Epithelial cell of esophagus (primary cell): ENCODE measurements at regions not wholly inside any gene's neighbourhood (a gene's known extent, or its start where the extent isn't known, plus 50 kb on each side); places are given as distances from the start of the nearest gene placed in this dataset.

ENCODE experiments used
- DNase-seq: peaks from one replicate; pipeline ENCODE4 v3.0.0; 2010; ENCODE audit warnings: low read depth
- H3K4me3 ChIP-seq: 2 replicates; pipeline ENCODE4 v1.5.1; 2011; ENCODE audit warnings: mild to moderate bottlenecking, low read length, control low read depth
- TF ChIP-seq, protein P1 (sequence below): IDR thresholded peaks from 2 replicates; pipeline ENCODE4 v1.5.1; 2011; ENCODE audit warnings: low read depth, mild to moderate bottlenecking, low read length, control low read depth, inconsistent platforms; ENCODE audit not compliant: insufficient read depth; ENCODE audit errors: missing control alignments

DNA sequence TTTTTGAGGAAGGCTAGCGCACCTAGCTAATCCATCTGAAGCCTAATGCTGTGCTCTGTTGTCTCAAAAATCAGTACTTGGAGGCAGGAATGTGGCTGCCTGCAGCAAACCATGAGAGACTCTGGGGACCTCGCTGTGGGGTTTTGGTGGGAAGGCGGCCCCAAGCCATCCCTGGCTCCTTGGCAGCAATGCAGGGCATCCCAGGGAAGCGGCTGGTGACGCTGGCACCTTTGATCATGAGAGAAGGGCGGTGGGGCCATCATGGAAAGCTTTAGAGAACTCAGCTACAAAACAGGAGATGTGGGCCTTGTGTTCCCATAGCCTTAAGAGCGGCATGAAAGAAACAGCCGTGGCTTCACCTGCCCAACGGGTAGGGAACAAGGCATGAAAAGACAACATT, 101.1 kb upstream of the SFSWAP start:
- no peak overlapping the region for H3K4me3 ChIP-seq
- DNase-seq: no peak
- TF ChIP-seq, protein P1, sequence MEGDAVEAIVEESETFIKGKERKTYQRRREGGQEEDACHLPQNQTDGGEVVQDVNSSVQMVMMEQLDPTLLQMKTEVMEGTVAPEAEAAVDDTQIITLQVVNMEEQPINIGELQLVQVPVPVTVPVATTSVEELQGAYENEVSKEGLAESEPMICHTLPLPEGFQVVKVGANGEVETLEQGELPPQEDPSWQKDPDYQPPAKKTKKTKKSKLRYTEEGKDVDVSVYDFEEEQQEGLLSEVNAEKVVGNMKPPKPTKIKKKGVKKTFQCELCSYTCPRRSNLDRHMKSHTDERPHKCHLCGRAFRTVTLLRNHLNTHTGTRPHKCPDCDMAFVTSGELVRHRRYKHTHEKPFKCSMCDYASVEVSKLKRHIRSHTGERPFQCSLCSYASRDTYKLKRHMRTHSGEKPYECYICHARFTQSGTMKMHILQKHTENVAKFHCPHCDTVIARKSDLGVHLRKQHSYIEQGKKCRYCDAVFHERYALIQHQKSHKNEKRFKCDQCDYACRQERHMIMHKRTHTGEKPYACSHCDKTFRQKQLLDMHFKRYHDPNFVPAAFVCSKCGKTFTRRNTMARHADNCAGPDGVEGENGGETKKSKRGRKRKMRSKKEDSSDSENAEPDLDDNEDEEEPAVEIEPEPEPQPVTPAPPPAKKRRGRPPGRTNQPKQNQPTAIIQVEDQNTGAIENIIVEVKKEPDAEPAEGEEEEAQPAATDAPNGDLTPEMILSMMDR: no peak

DNA sequence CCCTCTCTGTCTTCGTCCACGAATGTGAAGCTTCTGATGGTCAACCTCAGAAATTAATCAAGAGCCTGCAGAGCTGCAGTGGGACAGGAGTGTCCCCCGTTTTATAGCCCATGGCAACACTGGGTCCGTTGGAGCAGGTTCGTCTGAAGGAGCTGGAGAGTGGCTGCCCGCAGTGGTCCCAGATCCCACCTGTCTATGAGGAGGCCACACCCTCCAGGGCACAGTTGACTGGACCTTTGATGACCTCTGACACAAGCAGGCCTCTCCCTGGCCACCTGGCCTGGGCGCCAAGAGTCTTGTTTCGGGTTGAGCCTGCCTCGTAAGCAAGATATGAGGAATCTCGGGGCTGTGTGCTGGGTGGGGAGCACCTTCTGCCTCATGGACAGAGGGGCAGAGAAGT, 100.7 kb upstream of the SFSWAP start:
- TF ChIP-seq, protein P1: no peak
- no peak overlapping the region for H3K4me3 ChIP-seq
- DNase-seq: no peak

DNA sequence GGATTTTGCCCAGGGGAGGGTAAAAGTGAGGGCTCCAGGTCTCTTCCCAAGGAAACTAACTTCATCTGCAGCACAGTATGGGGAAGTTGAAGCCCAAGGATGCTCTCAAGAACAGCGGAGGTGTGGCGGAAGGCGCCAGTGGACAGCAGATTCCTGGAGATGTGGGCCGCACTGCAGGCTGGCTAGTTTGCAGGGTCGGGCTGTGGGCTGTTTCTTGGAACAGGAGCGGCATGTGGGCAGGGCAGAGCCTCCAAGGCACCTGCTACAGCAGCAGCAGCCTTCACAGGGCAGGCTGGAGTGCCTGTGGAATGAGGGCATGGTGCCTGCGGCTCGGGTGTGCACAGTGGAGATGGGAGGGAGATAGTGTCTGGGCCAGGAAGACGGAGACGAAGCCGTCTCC, 100.0 kb upstream of the SFSWAP start:
- H3K4me3 ChIP-seq: no peak overlapping the region
- TF ChIP-seq, protein P1: no peak
- DNase-seq: no peak

DNA sequence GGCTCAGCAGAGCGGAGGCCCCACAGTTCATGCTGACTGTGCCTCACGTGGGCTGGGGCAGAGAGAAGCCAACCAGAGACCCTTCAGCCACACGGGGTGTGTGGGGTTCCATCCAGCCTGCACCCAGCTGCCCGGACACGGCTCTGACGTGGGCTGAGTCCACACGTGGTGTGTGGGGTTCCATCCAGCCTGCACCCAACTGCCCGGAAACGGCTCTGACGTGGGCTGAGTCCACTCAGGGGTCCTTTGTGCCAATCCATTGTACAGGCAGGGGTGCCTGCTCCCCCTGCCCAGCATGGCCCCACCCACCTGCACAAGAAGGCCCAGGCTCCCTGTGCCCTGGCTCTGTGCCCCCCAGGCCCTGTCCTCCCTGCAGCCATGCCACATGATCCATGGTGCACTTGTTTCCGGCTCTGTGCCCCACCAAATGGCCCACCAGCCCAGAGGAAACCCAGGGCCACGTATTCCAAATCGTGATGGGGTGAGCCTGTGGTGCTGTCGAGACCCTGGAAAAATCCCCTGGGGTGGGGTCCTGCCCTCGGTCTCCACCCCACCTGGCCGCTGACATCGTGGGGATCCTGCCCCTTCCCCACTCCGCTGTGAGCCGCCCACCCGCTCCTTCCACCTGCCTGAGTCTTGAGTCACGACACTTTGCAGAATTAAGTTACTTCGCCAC, 99.3 kb upstream of the SFSWAP start:
- DNase-seq: no peak
- TF ChIP-seq, protein P1: no peak

DNA sequence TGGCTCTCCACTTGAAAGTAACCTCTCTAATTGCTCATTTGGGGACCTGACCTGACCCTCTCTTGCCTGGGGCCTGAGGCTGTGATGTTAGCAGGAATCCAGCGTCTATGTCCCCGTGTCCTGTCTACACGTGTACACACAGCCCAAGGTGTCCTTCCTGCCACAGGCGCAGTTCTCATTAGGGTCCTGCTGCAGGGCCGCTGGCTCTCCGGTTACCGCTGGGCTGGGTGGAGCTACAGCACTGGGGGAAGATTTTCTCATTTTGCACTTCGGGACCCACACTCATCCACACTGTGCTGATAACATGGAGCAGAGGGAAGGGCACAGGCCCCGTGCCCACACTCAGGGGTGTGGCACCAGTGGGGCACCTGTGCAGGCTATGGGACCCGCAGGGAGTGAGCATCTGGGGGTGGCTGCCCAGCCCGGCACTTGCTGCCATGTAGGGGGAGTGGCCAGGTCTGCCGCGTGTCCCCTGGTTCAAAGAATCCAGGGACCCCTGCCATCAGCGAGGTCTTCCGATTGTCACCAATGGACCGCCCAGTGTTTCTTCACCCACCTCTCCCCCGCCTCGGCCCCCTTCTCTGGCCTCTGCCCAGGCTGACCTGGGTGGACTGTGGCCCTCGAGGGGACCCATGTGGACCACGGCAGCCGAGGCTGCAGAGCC, 98.7 kb upstream of the SFSWAP start:
- no peak for DNase-seq
- TF ChIP-seq, protein P1: no peak
- no peak overlapping the region for H3K4me3 ChIP-seq

More for the DNA sequence above, 99.3 kb upstream of the SFSWAP start:
- no peak overlapping the region for H3K4me3 ChIP-seq

DNA sequence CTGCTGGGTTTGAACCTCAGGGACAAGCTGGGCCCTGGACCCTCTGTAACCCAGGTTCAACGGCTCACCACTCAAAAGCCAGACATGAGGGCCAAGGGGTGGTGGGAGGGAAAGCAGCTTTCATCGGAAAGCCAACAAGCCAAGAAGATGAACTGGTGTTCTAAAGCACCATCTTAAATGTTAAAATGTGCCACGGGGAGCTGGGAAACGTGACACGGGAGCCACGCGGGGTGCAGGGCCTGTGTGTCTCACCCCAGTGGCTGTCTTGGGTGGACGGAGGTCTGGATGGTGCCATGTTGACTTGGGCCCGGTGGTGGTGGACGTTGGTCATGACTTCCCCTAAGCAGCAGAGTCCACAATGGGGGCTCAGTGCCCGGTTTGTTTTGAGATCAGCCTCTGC, 97.7 kb upstream of the SFSWAP start:
- TF ChIP-seq, protein P1: no peak
- DNase-seq: no peak

DNA sequence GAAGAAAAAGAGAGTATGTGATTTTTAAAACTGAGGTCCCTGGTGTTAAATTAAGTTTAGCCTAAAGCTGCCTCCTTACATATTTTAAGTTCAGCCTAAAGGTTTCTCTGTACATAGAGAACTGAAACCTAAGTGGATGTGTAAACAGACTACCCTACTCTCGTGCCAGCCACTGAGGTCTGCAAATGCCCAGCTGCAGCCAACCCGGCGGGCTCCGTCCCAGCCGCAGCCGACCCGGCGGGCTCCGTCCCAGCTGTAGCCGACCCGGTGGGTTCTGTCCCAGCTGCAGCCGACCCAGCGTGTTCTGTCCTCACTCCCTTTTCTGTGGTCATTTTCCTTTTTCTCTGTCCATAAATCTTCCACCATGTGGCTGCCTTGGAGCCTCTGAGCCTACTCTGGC, 97.2 kb upstream of the SFSWAP start:
- DNase-seq: no peak
- TF ChIP-seq, protein P1: no peak
- no peak overlapping the region for H3K4me3 ChIP-seq

More for the DNA sequence above, 97.7 kb upstream of the SFSWAP start:
- H3K4me3 ChIP-seq: no peak overlapping the region
